ENCODE measurements at regions not wholly inside any gene's neighbourhood (a gene's known extent, or its start where the extent isn't known, plus 50 kb on each side); places are given as distances from the start of the nearest gene placed in this dataset.
"Not testable (repeated sequence)": the region's sequence is repeated elsewhere in the genome, so short reads cannot be mapped to it uniquely, and the experiment has no call there.

DNA sequence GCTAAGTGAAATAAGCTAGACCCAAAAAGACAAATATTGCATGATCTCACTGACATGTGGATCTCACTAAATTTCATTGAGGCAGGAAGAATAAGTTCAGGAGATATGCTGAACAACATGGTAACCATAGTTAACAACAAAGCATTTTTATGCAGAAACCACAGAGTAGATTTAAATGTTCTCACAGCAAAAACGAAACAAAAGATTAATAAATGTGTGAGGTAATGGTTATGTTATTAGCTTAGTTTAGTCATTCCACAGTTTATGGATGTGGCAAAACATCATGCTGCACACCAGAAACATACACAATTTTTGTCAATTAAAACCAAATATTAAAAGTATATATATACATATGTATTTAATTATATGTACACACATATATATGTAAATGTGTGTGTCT is 765.8 kb downstream of the SLITRK5 start:
- H3K27ac Mint-ChIP-seq: no peak overlapping the region
- no peaks in the 10 kb centered on the region for H3K36me3 Mint-ChIP-seq (ENCODE audit: low read depth)
- H3K4me1 Mint-ChIP-seq: no peaks in the 10 kb centered on the region
- no peak overlapping the region for H3K4me3 Mint-ChIP-seq
- H3K27me3 Mint-ChIP-seq: no peaks in the 10 kb centered on the region
- ATAC-seq (replicated peaks): no peak
- peaks cover 9% of the 10 kb centered on the region for H3K9me3 Mint-ChIP-seq

DNA sequence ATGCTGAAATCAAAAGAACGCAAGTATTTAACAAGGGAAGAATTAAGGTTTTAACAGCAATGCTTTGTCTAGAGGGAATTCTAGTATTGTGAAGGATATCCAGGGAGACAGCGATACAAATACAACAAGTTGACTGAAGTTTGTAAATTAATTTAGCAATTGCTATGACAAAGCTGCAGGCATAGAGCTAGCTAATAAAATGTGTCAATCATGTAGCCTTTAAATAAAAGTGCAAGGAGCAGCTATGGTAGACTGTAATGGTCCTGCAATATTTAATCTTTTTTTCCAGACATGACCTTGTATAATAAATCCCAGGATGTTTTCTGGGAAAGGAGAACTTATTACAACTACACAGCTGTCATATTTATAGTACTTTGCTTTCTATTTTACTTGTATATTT is 779.3 kb downstream of the SLITRK5 start:
- Mint-ChIP-seq H3K27me3 (no peaks in the 10 kb centered on the region), H3K36me3 (ENCODE audit: low read depth) (no peaks in the 10 kb centered on the region), H3K4me3 (no peak overlapping the region), H3K9me3 (peaks cover 4% of the 10 kb centered on the region), H3K4me1 (no peaks in the 10 kb centered on the region), H3K27ac (no peak overlapping the region)
- ATAC-seq (replicated peaks): no peak

DNA sequence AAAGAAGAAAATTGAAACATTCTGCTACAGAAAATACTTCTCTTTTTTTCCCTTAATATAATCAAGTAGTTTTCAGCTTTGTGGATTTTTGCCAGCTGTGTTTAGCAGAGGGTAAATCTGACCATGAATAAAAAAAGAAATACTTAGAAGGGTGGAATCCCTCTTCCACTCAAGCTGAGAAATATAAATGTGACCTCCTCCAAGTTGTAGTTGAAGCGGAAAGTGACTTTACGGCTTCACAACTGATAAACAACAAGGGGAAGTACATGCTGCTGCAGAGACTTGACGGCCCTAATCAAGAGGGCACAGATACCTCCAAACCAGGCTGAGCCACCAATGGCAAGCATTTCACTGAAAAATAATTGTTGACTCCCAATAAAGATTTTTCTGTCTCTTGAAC is 785.0 kb downstream of the SLITRK5 start:
- H3K27me3 Mint-ChIP-seq: no peaks in the 10 kb centered on the region
- H3K4me1 Mint-ChIP-seq: no peaks in the 10 kb centered on the region
- peaks cover 12% of the 10 kb centered on the region for H3K9me3 Mint-ChIP-seq
- no peak overlapping the region for H3K4me3 Mint-ChIP-seq
- no peak for ATAC-seq (replicated peaks)
- H3K36me3 Mint-ChIP-seq (ENCODE audit: low read depth): no peaks in the 10 kb centered on the region
- no peak overlapping the region for H3K27ac Mint-ChIP-seq

DNA sequence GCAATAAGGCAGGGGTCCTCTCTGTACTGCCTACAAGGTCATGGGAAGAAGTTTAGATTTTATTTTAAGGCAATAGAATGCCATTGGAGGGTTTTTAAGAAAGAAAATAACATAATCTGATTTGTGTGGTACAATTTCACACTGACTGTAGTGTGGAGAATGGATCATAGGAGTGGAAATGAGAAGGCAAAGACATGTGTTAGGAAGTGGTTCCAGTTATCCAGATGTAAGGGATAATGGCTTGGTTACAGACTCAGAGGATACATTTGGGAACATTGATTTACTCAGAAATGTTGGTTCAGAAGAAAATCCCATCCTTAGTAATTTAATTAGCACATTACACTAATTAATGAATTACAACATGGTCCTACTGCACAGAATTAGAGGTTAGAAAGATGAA is 788.2 kb downstream of the SLITRK5 start:
- Mint-ChIP-seq H3K36me3 (ENCODE audit: low read depth) (no peaks in the 10 kb centered on the region), H3K4me1 (no peaks in the 10 kb centered on the region), H3K4me3 (no peak overlapping the region), H3K27ac (no peak overlapping the region), H3K9me3 (peaks cover 16% of the 10 kb centered on the region), H3K27me3 (no peaks in the 10 kb centered on the region)
- no peak for ATAC-seq (replicated peaks)

DNA sequence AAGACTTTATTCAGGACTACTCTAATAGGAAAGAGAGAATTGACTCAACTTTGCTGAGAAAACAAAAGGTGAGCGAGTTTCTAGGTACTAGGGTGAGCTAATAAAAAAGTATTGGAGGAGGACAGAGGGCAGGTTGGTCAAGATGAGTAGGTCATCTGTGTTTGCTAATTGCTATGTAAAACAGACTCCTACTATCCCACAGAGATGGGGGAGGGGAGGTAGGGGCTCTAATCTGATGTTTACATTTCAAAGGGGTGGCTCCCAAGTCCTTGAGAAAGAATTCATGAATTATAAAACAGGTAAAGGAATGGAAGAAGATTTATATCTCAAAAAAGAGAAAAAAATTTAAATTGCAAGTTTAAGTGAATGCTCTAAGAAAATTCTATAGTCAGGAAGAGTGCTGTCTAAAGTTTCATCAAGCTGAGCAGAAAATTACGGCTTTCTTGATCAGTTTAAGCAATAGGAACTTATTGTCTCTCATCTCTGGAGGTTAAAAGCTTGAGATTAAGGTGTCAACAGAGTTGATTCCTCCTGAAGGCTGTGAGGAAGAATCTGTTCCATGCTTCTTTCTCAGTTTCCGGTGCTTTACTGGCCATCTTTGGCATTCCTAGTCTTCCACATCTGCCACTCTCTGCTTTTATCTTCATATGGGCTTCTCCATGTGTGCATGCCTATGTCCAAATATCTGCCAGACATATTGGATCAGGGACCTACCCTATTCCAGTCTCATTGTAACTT is 790.3 kb downstream of the SLITRK5 start:
- Mint-ChIP-seq H3K27ac (no peak overlapping the region), H3K4me3 (no peak overlapping the region), H3K4me1 (no peaks in the 10 kb centered on the region), H3K9me3 (peaks cover 16% of the 10 kb centered on the region), H3K27me3 (no peaks in the 10 kb centered on the region), H3K36me3 (ENCODE audit: low read depth) (no peaks in the 10 kb centered on the region)
- no peak for ATAC-seq (replicated peaks)

DNA sequence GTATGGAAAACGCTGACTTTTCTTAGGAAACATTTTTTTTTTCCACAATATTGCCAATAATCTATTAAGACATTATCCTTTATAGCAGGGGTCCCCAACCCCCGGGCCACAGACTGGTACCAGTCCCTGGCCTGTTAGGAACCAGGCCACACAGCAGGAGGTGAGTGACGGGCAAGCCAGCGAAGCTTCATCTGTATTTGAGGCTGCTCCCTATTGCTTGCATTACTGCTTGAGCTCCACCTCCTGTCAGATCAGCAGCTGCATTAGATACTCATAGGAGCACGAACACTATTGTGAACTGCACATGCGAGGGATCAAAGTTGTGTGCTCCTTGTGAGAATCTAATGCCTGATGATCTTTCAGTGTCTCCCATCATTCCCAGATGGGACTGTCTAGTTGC is 793.7 kb downstream of the SLITRK5 start:
- Mint-ChIP-seq H3K9me3 (peaks cover 9% of the 10 kb centered on the region), H3K4me3 (no peak overlapping the region), H3K4me1 (no peaks in the 10 kb centered on the region), H3K36me3 (ENCODE audit: low read depth) (no peaks in the 10 kb centered on the region), H3K27me3 (no peaks in the 10 kb centered on the region), H3K27ac (no peak overlapping the region)
- ATAC-seq (replicated peaks): no peak

DNA sequence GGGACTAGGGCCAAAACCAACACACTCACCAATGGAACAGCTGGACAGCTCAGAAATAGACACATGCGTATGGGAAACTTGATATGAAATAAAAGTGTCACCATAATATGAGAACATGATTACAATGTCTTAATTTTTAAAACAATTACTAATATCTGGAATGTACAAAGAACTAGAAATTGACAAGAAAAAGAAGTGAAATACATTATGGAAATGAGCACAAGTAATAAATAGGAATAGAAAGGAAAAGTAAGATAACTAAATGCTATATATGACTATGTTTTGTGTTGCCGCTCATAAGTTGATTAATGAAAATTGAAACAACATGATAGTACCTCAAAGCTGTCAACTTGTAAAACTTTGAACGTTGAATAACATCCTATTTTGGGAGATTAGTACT is 801.1 kb downstream of the SLITRK5 start:
- no peaks in the 10 kb centered on the region for H3K36me3 Mint-ChIP-seq (ENCODE audit: low read depth)
- no peak overlapping the region for H3K4me3 Mint-ChIP-seq
- H3K27ac Mint-ChIP-seq: no peak overlapping the region
- no peaks in the 10 kb centered on the region for H3K27me3 Mint-ChIP-seq
- H3K9me3 Mint-ChIP-seq: peaks cover 2% of the 10 kb centered on the region
- no peak for ATAC-seq (replicated peaks)
- H3K4me1 Mint-ChIP-seq: no peaks in the 10 kb centered on the region

DNA sequence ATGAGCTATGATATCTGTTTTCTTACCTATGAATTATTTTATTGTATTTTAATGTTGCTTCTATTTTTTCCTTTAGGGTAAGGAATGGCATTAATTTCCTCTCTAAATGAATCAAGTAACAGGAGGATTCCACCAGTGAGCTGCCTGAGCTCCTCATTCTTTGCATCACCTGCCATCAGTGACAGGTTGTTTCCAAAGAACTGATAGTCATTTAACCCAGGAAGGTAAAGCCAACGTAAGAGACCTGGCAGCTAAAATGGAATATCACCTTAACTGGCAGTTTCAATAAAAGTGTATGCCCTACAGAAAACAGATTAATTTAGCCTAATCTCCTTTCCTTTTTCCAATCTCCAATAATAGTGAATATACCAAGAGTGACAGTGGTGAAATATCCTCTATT is 812.0 kb downstream of the SLITRK5 start:
- H3K9me3 Mint-ChIP-seq: peaks cover 16% of the 10 kb centered on the region
- H3K36me3 Mint-ChIP-seq (ENCODE audit: low read depth): no peaks in the 10 kb centered on the region
- no peaks in the 10 kb centered on the region for H3K27me3 Mint-ChIP-seq
- H3K4me1 Mint-ChIP-seq: no peaks in the 10 kb centered on the region
- H3K4me3 Mint-ChIP-seq: no peak overlapping the region
- H3K27ac Mint-ChIP-seq: no peak overlapping the region
- ATAC-seq (replicated peaks): no peak

DNA sequence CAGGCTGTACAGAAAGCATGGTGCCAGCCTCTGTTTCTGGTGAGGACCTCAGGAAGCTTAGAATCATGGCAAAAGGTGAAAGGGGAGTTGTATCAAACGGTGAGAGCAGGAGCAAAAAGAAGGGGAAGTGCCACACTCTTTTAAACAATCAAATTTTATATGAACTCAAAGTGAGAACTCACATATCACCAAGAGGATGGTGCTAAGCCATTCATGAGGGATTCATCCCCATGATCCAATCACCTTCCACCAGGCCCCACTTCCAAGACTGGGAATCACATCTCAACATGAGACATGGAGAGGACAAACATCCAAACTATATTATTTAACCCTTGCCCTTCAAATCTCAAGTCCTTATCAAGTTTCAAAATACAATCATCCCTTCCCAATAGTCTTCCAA is 836.7 kb downstream of the SLITRK5 start:
- Mint-ChIP-seq H3K4me3 (no peak overlapping the region), H3K36me3 (ENCODE audit: low read depth) (no peaks in the 10 kb centered on the region), H3K9me3 (peaks cover 32% of the 10 kb centered on the region), H3K27me3 (no peaks in the 10 kb centered on the region), H3K27ac (no peak overlapping the region), H3K4me1 (no peaks in the 10 kb centered on the region)
- ATAC-seq (replicated peaks): no peak

DNA sequence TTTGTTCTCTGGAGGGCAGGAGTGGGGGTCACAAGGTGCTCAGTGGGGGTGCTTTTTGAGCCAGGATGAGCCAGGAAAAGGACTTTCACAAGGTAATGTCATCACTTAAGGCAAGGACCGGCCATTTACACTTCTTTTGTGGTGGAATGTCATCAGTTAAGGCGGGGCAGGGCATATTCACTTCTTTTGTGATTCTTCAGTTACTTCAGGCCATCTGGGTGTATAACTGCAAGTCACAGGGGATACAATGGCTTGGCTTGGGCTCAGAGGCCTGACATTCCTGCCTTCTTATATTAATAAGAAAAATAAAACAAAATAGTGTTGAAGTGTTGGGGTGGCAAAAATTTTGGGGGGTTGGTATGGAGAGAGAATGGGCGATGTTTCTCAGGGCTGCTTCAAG is 841.8 kb downstream of the SLITRK5 start:
- ATAC-seq (replicated peaks); H3K27me3 Mint-ChIP-seq; H3K27ac Mint-ChIP-seq; H3K4me3 Mint-ChIP-seq; H3K4me1 Mint-ChIP-seq; H3K36me3 Mint-ChIP-seq (ENCODE audit: low read depth): not testable (repeated sequence)
- H3K9me3 Mint-ChIP-seq: peaks cover 45% of the 10 kb centered on the region

DNA sequence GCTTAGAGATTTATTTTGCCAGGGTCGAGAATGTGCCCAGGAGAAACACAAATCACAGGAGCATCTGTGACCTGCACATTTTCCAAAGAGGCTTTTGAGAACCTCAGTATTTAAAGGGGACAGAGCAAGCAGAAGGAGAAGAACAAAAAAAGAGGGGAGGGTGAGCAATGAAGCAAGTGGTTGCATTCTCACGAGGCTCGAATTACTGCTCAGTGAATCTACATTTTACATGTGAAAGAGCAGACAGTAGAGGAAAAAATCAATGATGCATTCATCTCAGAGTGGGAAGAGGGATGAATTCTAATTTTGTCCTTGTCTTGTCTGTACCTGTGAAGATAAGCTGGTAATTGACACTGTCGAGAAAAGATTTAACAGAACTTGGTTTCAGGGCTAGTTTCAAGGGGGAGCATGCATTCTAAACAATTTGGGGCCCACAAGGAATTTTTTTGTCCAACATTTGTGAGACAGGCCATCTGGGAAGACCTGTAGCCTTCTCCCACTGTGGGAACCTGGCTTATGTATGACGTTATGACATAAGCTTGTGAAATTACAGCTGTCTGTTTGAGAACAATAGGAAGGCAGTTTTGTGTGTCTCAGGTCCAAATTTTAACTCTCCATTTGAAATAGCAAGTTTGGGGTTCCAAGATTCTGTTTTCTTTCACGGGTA is 855.1 kb downstream of the SLITRK5 start:
- Mint-ChIP-seq H3K36me3 (ENCODE audit: low read depth) (no peaks in the 10 kb centered on the region), H3K4me3 (no peak overlapping the region)
- no peak for ATAC-seq (replicated peaks)

DNA sequence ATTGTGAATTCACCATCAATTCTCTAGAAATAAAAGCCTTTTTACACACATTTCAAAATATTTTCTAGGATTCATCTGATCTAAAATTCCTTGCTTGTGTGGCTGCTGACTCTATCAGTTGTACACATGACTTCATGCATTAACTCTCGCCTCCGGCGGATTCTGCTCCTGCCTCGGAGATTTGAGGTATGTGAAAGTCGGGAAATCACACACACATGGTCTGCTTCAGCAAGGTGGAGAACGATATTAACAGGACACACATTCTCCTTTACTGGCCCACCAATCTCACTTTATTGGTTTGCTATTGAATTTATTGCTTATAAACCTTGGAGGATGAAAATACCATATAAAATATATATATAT is 855.7 kb downstream of the SLITRK5 start:
- no peaks in the 10 kb centered on the region for H3K4me1 Mint-ChIP-seq
- peaks cover 10% of the 10 kb centered on the region for H3K9me3 Mint-ChIP-seq
- H3K27me3 Mint-ChIP-seq: no peaks in the 10 kb centered on the region
- no peak overlapping the region for H3K4me3 Mint-ChIP-seq
- H3K27ac Mint-ChIP-seq: no peak overlapping the region
- H3K36me3 Mint-ChIP-seq (ENCODE audit: low read depth): no peaks in the 10 kb centered on the region
- ATAC-seq (replicated peaks): no peak

More for the DNA sequence above, 855.1 kb downstream of the SLITRK5 start:
- no peaks in the 10 kb centered on the region for H3K27me3 Mint-ChIP-seq
- peaks cover 10% of the 10 kb centered on the region for H3K9me3 Mint-ChIP-seq
- no peak overlapping the region for H3K27ac Mint-ChIP-seq
- H3K4me1 Mint-ChIP-seq: no peaks in the 10 kb centered on the region

DNA sequence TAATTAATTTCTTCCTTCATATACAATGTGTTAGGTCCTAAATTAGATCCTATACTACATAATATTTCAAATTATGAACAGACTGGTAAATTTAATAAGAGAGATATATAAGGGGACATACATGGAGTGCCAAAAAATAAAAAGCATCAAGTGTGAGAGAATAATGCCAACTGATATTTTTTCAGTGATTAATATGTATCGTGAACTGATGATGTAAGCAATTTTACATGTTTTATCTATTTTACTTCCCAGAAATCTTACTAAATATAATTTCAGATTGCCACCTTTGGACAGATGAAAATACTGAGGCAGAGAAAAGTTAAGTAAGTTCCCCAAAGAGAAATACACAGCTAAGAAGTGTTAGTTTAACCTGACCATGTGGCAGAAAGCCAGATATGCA is 870.8 kb downstream of the SLITRK5 start:
- H3K27me3 Mint-ChIP-seq: no peaks in the 10 kb centered on the region
- no peak overlapping the region for H3K27ac Mint-ChIP-seq
- no peaks in the 10 kb centered on the region for H3K36me3 Mint-ChIP-seq (ENCODE audit: low read depth)

DNA sequence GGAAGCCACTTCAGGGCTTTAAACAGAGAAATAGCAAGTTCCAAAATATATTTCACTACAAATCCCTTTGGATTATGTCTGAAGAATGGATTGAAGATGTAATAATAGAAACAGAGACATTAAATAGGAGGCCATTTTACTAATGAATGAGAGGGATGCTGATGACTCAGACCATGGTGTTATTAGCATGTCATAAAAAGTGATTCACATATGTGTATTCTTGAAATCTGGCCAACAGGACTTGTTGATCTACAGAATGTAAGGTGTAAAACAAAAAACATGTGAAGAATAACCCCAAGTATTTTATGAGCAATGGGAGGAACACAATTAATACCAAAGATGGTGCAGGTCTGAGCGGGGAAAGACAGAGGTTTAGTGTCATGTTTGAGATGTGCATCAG is 873.7 kb downstream of the SLITRK5 start:
- ATAC-seq (replicated peaks): no peak
- Mint-ChIP-seq H3K4me1 (no peaks in the 10 kb centered on the region), H3K4me3 (no peak overlapping the region), H3K9me3 (peaks cover 9% of the 10 kb centered on the region), H3K27ac (no peak overlapping the region), H3K27me3 (no peaks in the 10 kb centered on the region), H3K36me3 (ENCODE audit: low read depth) (no peaks in the 10 kb centered on the region)

More for the DNA sequence above, 870.8 kb downstream of the SLITRK5 start:
- H3K9me3 Mint-ChIP-seq: peaks cover 4% of the 10 kb centered on the region
- H3K4me1 Mint-ChIP-seq: no peaks in the 10 kb centered on the region
- H3K4me3 Mint-ChIP-seq: no peak overlapping the region
- ATAC-seq (replicated peaks): no peak

DNA sequence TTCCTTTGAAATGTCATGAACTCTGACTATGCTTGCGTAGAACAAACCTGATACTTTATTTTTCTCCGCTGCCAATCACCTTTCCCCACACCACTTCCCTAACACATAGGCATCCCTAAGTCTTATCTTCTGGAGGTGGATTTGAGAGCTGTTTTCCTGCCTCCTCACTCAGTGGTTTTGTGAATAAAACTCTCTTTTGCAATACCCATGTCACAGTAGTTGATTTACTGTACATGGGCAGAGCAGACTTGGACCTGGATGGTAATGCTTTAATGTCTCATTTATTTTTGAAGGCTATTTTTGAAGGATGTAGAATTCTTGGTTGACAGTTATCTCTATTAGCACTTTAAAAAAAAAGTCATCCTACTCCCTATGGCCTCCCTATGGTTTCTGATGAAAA is 881.8 kb downstream of the SLITRK5 start:
- Mint-ChIP-seq H3K9me3 (no peaks in the 10 kb centered on the region), H3K4me3 (no peak overlapping the region), H3K4me1 (no peaks in the 10 kb centered on the region), H3K36me3 (ENCODE audit: low read depth) (no peaks in the 10 kb centered on the region), H3K27ac (no peak overlapping the region), H3K27me3 (no peaks in the 10 kb centered on the region)
- ATAC-seq (replicated peaks): no peak

All from activated T-helper 17 cell treated with anti-CD3 and anti-CD28 coated beads, Interleukin-2, amount 50 U/mL, for 72 hours (primary cell).